IMR-90 (cell line): ENCODE measurements at regions not wholly inside any gene's neighbourhood (a gene's known extent, or its start where the extent isn't known, plus 50 kb on each side); places are given as distances from the start of the nearest gene placed in this dataset.

ENCODE experiments used
- ATAC-seq: fragments of 200-7000 bp; cut with Tn5 transposase; 2 replicates; pipeline ENCODE4 v1.9.1; 2020; ENCODE audit warnings: low read depth, mild to moderate bottlenecking, moderate library complexity
- BruUV-seq: library from RNA; stranded (reverse); fragments of 400-500 nt; replicated peaks from 2 replicates; lab custom pipeline; 2021; lab: Mats Ljungman, UMichigan
- CTCF ChIA-PET: fragments of 300-600 bp; formaldehyde crosslinking; extraction: SDS; loops from one replicate; lab custom pipeline; 2021; ENCODE audit warnings: antibody characterized with exemption; lab: Yijun Ruan, JAX
- POLR2A ChIA-PET: fragments of 300-600 bp; sonication (Branson Sonifier 250); formaldehyde crosslinking; loops from one replicate; lab custom pipeline; 2022; ENCODE audit warnings: antibody characterized with exemption; ENCODE audit not compliant: unreplicated experiment; lab: Charles Lee
- DNase-seq: peaks from one replicate; pipeline ENCODE4 v3.0.0; 2013
- H2AFZ ChIP-seq: replicated peaks from 2 replicates; pipeline ENCODE3; 2013; ENCODE audit warnings: low read length, mild to moderate bottlenecking; ENCODE audit not compliant: poor library complexity
- H2AK5ac ChIP-seq: 2 replicates; pipeline ENCODE4 v1.6.1; 2013; ENCODE audit warnings: low read depth, low read length, inconsistent platforms
- H2AK9ac ChIP-seq: replicated peaks from 2 replicates; pipeline ENCODE3; 2013; ENCODE audit warnings: mild to moderate bottlenecking, low read depth, low read length, moderate library complexity; ENCODE audit not compliant: poor library complexity
- H2BK120ac ChIP-seq: 2 replicates; pipeline ENCODE4 v1.6.1; 2013; ENCODE audit warnings: low read depth, low read length, inconsistent platforms
- H2BK15ac ChIP-seq: 3 replicates; pipeline ENCODE4 v1.6.1; 2013; ENCODE audit warnings: low read depth, low read length, inconsistent platforms
- H2BK20ac ChIP-seq: 2 replicates; pipeline ENCODE4 v1.6.1; 2013; ENCODE audit warnings: low read depth, mild to moderate bottlenecking, inconsistent platforms, low read length, moderate library complexity
- H2BK5ac ChIP-seq: 2 replicates; pipeline ENCODE4 v1.6.1; 2013; ENCODE audit warnings: mild to moderate bottlenecking, low read depth, low read length, inconsistent platforms; ENCODE audit not compliant: poor library complexity, severe bottlenecking
- H3K14ac ChIP-seq: replicated peaks from 2 replicates; pipeline ENCODE4 v1.6.1; 2013; ENCODE audit warnings: low read depth, low read length, inconsistent platforms
- H3K18ac ChIP-seq: 2 replicates; pipeline ENCODE4 v1.6.1; 2013; ENCODE audit warnings: low read depth, low read length, control low read depth
- H3K23ac ChIP-seq: 2 replicates; pipeline ENCODE4 v1.6.1; 2013; ENCODE audit warnings: low read depth, low read length, inconsistent platforms
- H3K27ac ChIP-seq: 2 replicates; pipeline ENCODE4 v1.5.1; 2013; ENCODE audit warnings: mild to moderate bottlenecking, control low read depth, low read length; ENCODE audit not compliant: insufficient read depth
- H3K27me3 ChIP-seq: 2 replicates; pipeline ENCODE4 v1.6.1; 2013; ENCODE audit warnings: low read length; ENCODE audit not compliant: control insufficient read depth, insufficient read depth
- H3K36me3 ChIP-seq: 2 replicates; pipeline ENCODE4 v1.6.1; 2013; ENCODE audit warnings: low read length, mixed read lengths; ENCODE audit not compliant: control insufficient read depth, insufficient read depth
- H3K4ac ChIP-seq: 2 replicates; pipeline ENCODE4 v1.6.1; 2013; ENCODE audit warnings: low read depth, low read length, inconsistent platforms
- H3K4me1 ChIP-seq: 2 replicates; pipeline ENCODE4 v1.6.1; 2013; ENCODE audit warnings: low read length, mixed read lengths; ENCODE audit not compliant: control insufficient read depth, insufficient read depth
- H3K4me2 ChIP-seq: 2 replicates; pipeline ENCODE4 v1.6.1; 2013; ENCODE audit warnings: low read depth, mild to moderate bottlenecking, control low read depth, low read length, moderate library complexity
- H3K4me3 ChIP-seq: 2 replicates; pipeline ENCODE4 v1.5.1; 2013; ENCODE audit warnings: low read depth, mild to moderate bottlenecking, control low read depth, low read length, moderate library complexity; ENCODE audit not compliant: insufficient read depth
- H3K56ac ChIP-seq: 2 replicates; pipeline ENCODE4 v1.6.1; 2013; ENCODE audit warnings: low read length, inconsistent platforms; ENCODE audit not compliant: insufficient read depth; ENCODE audit errors: extremely low read depth
- H3K79me1 ChIP-seq, 2 experiments: 2 replicates each; pipeline ENCODE4 v1.6.1; 2013; ENCODE audit warnings: low read length in 2 of 2, inconsistent platforms in 1 of 2, low read depth in 1 of 2
- H3K9ac ChIP-seq: 2 replicates; pipeline ENCODE4 v1.6.1; 2013; ENCODE audit warnings: low read depth, low read length, control low read depth
- H3K9me1 ChIP-seq: 2 replicates; pipeline ENCODE4 v1.6.1; 2013; ENCODE audit warnings: low read length, inconsistent platforms; ENCODE audit not compliant: insufficient read depth
- H3K9me3 ChIP-seq: 2 replicates; pipeline ENCODE4 v1.6.1; 2013; ENCODE audit warnings: low read length; ENCODE audit not compliant: control insufficient read depth, insufficient read depth
- H4K20me1 ChIP-seq: 2 replicates; pipeline ENCODE4 v1.6.1; 2013; ENCODE audit warnings: low read length, inconsistent platforms; ENCODE audit not compliant: insufficient read depth
- H4K5ac ChIP-seq: 2 replicates; pipeline ENCODE4 v1.6.1; 2013; ENCODE audit warnings: mild to moderate bottlenecking, low read depth, low read length, control low read depth
- H4K8ac ChIP-seq, 2 experiments: 2 replicates each; pipeline ENCODE4 v1.6.1; 2013; ENCODE audit warnings: low read depth in 2 of 2, low read length in 2 of 2, control low read depth in 1 of 2, inconsistent platforms in 1 of 2
- H4K91ac ChIP-seq: 2 replicates; pipeline ENCODE4 v1.6.1; 2013; ENCODE audit warnings: low read depth, low read length, inconsistent platforms; ENCODE audit not compliant: insufficient read depth
- BHLHE40 ChIP-seq: fragments of 150-350 bp; IDR thresholded peaks from 2 replicates; pipeline ENCODE4 v1.6.1; 2016; ENCODE audit warnings: mild to moderate bottlenecking, low read depth, low read length
- MAFK ChIP-seq: IDR thresholded peaks from 2 replicates; pipeline ENCODE4 v1.6.1; 2012; ENCODE audit warnings: low read depth, low read length, improper control_type of control experiment
- WGBS, 2 experiments: methylation state at CpG; one replicate each; pipeline versions ENCODE4 v1.1.5 to v1.1.7; 2013; ENCODE audit warnings: missing lambda C conversion rate in 2 of 2; ENCODE audit not compliant: insufficient read length in 1 of 2; ENCODE audit errors: extremely low coverage in 2 of 2; 5-methylcytosine and 5-hydroxymethylcytosine counted together
- dilution Hi-C: fragments of 300-500 bp; cut with HindIII; formaldehyde crosslinking; loops from one replicate; pipeline ENCODE4 v1.14.3; 2018; ENCODE audit warnings: low sequenced_read_pairs; ENCODE audit not compliant: unreplicated experiment
- in situ Hi-C: fragments of 300-500 bp; cut with MboI; formaldehyde crosslinking; loops from 3 replicates; pipeline ENCODE4 v1.14.3; 2019; ENCODE audit warnings: low sequenced_read_pairs, inconsistent platforms, mixed read lengths
- intact Hi-C: fragments of 100-400 bp; cut with micrococcal nuclease; formaldehyde crosslinking; loops from 2 replicates; pipeline ENCODE4 v1.10.0; 2022
- TF ChIP-seq, protein P1 (sequence below): conservative IDR thresholded peaks from 2 replicates; pipeline ENCODE4 v1.5.1; 2012; ENCODE audit warnings: mild to moderate bottlenecking, low read depth, low read length, improper control_type of control experiment

DNA sequence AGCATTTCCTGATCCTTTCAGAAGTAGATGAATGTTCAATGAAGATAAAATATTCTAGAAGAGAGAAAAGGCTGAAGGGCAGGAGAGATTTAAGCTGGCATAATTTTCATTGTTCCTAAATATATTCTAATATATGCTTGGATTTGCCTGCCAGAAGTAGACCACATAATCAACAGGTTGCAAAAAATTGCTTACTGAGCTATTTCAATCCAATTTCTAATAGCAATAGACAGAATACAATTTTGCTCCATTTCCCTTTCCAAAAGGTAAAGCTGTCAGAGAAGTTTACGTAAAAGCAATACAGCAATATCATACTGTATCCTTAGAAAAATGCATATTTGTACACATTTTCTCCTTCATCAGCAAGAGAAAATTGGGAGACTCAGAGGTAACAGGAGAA lies 237.3 kb downstream of the PMP22 start:
- no peak overlapping the region for H2BK20ac ChIP-seq
- no peak overlapping the region for H3K9ac ChIP-seq
- H3K9me1 ChIP-seq, result no peaks in the 10 kb centered on the region
- no peaks in the 10 kb centered on the region for H3K9me3 ChIP-seq
- no peak overlapping the region for H4K91ac ChIP-seq
- CTCF ChIA-PET, result interaction anchor here (1.1 kb wide), 1 partner anchor 21 kb away, joined by 3 read pairs; no protein-coding TSS in a partner anchor
- H2BK15ac ChIP-seq, result no peak overlapping the region
- no peak overlapping the region for H3K4me3 ChIP-seq
- H3K27ac ChIP-seq, result no peak overlapping the region
- H2AFZ ChIP-seq, result no peak overlapping the region
- no peaks in the 10 kb centered on the region for H3K4me1 ChIP-seq
- POLR2A ChIA-PET, result no interaction called here
- peak; percentile 36 for TF ChIP-seq MAFK
- no peak for TF ChIP-seq BHLHE40
- TF ChIP-seq, protein P1, sequence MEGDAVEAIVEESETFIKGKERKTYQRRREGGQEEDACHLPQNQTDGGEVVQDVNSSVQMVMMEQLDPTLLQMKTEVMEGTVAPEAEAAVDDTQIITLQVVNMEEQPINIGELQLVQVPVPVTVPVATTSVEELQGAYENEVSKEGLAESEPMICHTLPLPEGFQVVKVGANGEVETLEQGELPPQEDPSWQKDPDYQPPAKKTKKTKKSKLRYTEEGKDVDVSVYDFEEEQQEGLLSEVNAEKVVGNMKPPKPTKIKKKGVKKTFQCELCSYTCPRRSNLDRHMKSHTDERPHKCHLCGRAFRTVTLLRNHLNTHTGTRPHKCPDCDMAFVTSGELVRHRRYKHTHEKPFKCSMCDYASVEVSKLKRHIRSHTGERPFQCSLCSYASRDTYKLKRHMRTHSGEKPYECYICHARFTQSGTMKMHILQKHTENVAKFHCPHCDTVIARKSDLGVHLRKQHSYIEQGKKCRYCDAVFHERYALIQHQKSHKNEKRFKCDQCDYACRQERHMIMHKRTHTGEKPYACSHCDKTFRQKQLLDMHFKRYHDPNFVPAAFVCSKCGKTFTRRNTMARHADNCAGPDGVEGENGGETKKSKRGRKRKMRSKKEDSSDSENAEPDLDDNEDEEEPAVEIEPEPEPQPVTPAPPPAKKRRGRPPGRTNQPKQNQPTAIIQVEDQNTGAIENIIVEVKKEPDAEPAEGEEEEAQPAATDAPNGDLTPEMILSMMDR, result no peak
- no peak overlapping the region for H4K5ac ChIP-seq
- H4K20me1 ChIP-seq, result no peaks in the 10 kb centered on the region
- H3K36me3 ChIP-seq, result no peaks in the 10 kb centered on the region
- no peak overlapping the region for H3K14ac ChIP-seq
- in situ Hi-C loops (no loop called here), intact Hi-C loops (no loop called here), dilution Hi-C loops (no loop called here)
- H3K18ac ChIP-seq, result no peak overlapping the region
- H3K4me2 ChIP-seq, result no peak overlapping the region
- ATAC-seq, result no peak
- H2AK9ac ChIP-seq, result no peak overlapping the region
- H4K8ac ChIP-seq, result no peak overlapping the region
- no peak overlapping the region for H3K4ac ChIP-seq
- no TSS peak for BruUV-seq
- H3K56ac ChIP-seq, result no peak overlapping the region
- no peak for DNase-seq
- H3K79me1 ChIP-seq, result no peaks in the 10 kb centered on the region
- no peak overlapping the region for H3K23ac ChIP-seq
- no peak overlapping the region for H2BK5ac ChIP-seq
- no peak overlapping the region for H2AK5ac ChIP-seq
- no peak overlapping the region for H2BK120ac ChIP-seq
- peaks cover 2% of the 10 kb centered on the region; the same call in 1 of the 2 replicates for H3K27me3 ChIP-seq
- no CpG with 5 or more reads among the region's 1 CpG for WGBS, 2 experiments
